Gastrocnemius medialis (tissue), 4 donors: ENCODE measurements at regions not wholly inside any gene's neighbourhood (a gene's known extent, or its start where the extent isn't known, plus 50 kb on each side); places are given as distances from the start of the nearest gene placed in this dataset.
A peak's percentile ranks its signal among the peaks of the same experiment; 100 is the strongest.

Source experiments
- ATAC-seq, 2 donors: fragments of 150-250 bp; one replicate each; pipeline ENCODE4 v1.9.1; 2016
- DNase-seq, 2 donors: peaks; one replicate each; pipeline ENCODE4 v3.0.0-alpha.2; 2019
- H3K27ac ChIP-seq, 4 donors: fragments of 200-600 bp; sonication (generic); 1 replicate in 1 of 4; 2 replicates in 3 of 4; pipeline ENCODE4 v1.5.1; 2016 to 2018; ENCODE audit warnings: mild to moderate bottlenecking in 2 of 4, moderate library complexity in 1 of 4
- H3K27me3 ChIP-seq, 3 donors: fragments of 200-600 bp; sonication (generic) in 2 of 3; 1 replicate in 1 of 3; 2 replicates in 2 of 3; pipeline versions ENCODE4 v1.5.1 to v1.6.0; 2016 to 2019; ENCODE audit warnings: mild to moderate bottlenecking in 1 of 3, moderate library complexity in 1 of 3
- H3K36me3 ChIP-seq, 2 donors: fragments of 200-600 bp; sonication (generic) in 1 of 2; one replicate each; pipeline ENCODE4 v1.5.1; 2017 to 2018
- H3K4me1 ChIP-seq, 2 donors: fragments of 200-600 bp; sonication (generic) in 1 of 2; one replicate each; pipeline ENCODE4 v1.5.1; 2016 to 2017; ENCODE audit warnings: mild to moderate bottlenecking in 2 of 2
- H3K4me3 ChIP-seq, 4 donors: fragments of 200-600 bp; sonication (generic) in 3 of 4; 1 replicate in 1 of 4; 2 replicates in 3 of 4; pipeline ENCODE4 v1.5.1; 2016 to 2019; ENCODE audit warnings: mild to moderate bottlenecking in 2 of 4
- H3K9me3 ChIP-seq, 3 donors: fragments of 200-600 bp; sonication (generic) in 2 of 3; 1 replicate in 1 of 3; 2 replicates in 2 of 3; pipeline ENCODE4 v1.5.1; 2016 to 2019
- CTCF ChIP-seq, 5 experiments: fragments of 450-650 bp in 3 of 5; fragments of 200-600 bp in 2 of 5; sonication (generic) in 2 of 5; IDR thresholded peaks in 4 of 5; conservative IDR thresholded peaks in 1 of 5; 1 replicate in 4 of 5; 2 replicates in 1 of 5; pipeline ENCODE4 v1.5.1; 2016 to 2019; ENCODE audit warnings: antibody characterized with exemption in 5 of 5, mild to moderate bottlenecking in 3 of 5, moderate library complexity in 3 of 5
- POLR2A ChIP-seq, 2 donors: fragments of 450-650 bp; IDR thresholded peaks; one replicate each; pipeline ENCODE4 v1.6.1; 2017; ENCODE audit warnings: antibody characterized with exemption in 2 of 2, mild to moderate bottlenecking in 2 of 2, moderate library complexity in 2 of 2
- in situ Hi-C, 4 donors: fragments of 200-750 bp; cut with MboI; loops; one replicate each; pipeline versions ENCODE4 v1.15.0 to v1.8.0; 2017; ENCODE audit warnings: low sequenced_read_pairs in 4 of 4
- intact Hi-C: fragments of 100-400 bp; cut with DNase I; formaldehyde crosslinking; loops from one replicate; pipeline ENCODE4 v1.15.1; 2023; ENCODE audit warnings: low total_unique reads

GRCh38 chr13:97076898-97077297, 82.6 kb upstream of the OXGR1 start:
- TF ChIP-seq POLR2A (IDR thresholded peaks at IDR 0.05) (no peak), CTCF (IDR thresholded peaks at IDR 0.05 in 4 of 5, conservative IDR thresholded peaks at IDR 0.05 in 1 of 5) (no peak)
- ATAC-seq (no peak), DNase-seq (no peak)
- no peaks in the 10 kb centered on the region for H3K27me3 ChIP-seq
- H3K27ac ChIP-seq = no peak overlapping the region
- no peaks in the 10 kb centered on the region for H3K36me3 ChIP-seq
- H3K9me3 ChIP-seq = peaks cover 0 to 9% (median 0%) of the 10 kb centered on the region in 3 donors
- intact Hi-C loops (no loop called here), in situ Hi-C loops (no loop called here)
- H3K4me3 ChIP-seq = peak overlapping the region in 1 of 4 donors; percentile 7
- H3K4me1 ChIP-seq = no peaks in the 10 kb centered on the region

GRCh38 chr13:97077341-97077740, 83.1 kb upstream of the OXGR1 start:
- Histone ChIP-seq H3K4me1 (no peaks in the 10 kb centered on the region), H3K27ac (no peak overlapping the region), H3K9me3 (peaks cover 0 to 9% (median 0%) of the 10 kb centered on the region in 3 donors), H3K36me3 (no peaks in the 10 kb centered on the region), H3K27me3 (no peaks in the 10 kb centered on the region), H3K4me3 (peak overlapping the region in 1 of 4 donors; percentile 7)
- ATAC-seq (no peak), DNase-seq (no peak)
- intact Hi-C loops (no loop called here), in situ Hi-C loops (no loop called here)
- TF ChIP-seq CTCF (IDR thresholded peaks at IDR 0.05 in 4 of 5, conservative IDR thresholded peaks at IDR 0.05 in 1 of 5) (no peak), POLR2A (IDR thresholded peaks at IDR 0.05) (no peak)

GRCh38 chr13:97079726-97080125, 85.5 kb upstream of the OXGR1 start:
- peaks cover 0 to 3% (median 0%) of the 10 kb centered on the region in 3 donors for H3K9me3 ChIP-seq
- in situ Hi-C loops = no loop called here

GRCh38 chr13:97082461-97083207, 88.4 kb upstream of the OXGR1 start:
- Histone ChIP-seq H3K4me3 (no peak overlapping the region), H3K9me3 (no peaks in the 10 kb centered on the region), H3K36me3 (no peaks in the 10 kb centered on the region), H3K27me3 (no peaks in the 10 kb centered on the region), H3K27ac (no peak overlapping the region), H3K4me1 (no peaks in the 10 kb centered on the region)
- intact Hi-C loops = no loop called here
- no peak for DNase-seq
- no peak for TF ChIP-seq CTCF (IDR thresholded peaks at IDR 0.05 in 4 of 5, conservative IDR thresholded peaks at IDR 0.05 in 1 of 5)
- no peak for TF ChIP-seq POLR2A (IDR thresholded peaks at IDR 0.05)
- in situ Hi-C loops = no loop called here
- no peak for ATAC-seq

More at GRCh38 chr13:97079726-97080125, 85.5 kb upstream of the OXGR1 start:
- intact Hi-C loops = no loop called here
- Histone ChIP-seq H3K27ac (no peak overlapping the region), H3K4me3 (no peak overlapping the region), H3K27me3 (no peaks in the 10 kb centered on the region), H3K36me3 (no peaks in the 10 kb centered on the region), H3K4me1 (no peaks in the 10 kb centered on the region)
- no peak for TF ChIP-seq CTCF (IDR thresholded peaks at IDR 0.05 in 4 of 5, conservative IDR thresholded peaks at IDR 0.05 in 1 of 5)
- TF ChIP-seq POLR2A (IDR thresholded peaks at IDR 0.05) = no peak
- ATAC-seq (no peak), DNase-seq (no peak)
